A549 (cell line): ENCODE measurements at regions not wholly inside any gene's neighbourhood (a gene's known extent, or its start where the extent isn't known, plus 50 kb on each side); places are given as distances from the start of the nearest gene placed in this dataset.

Experiments used
- CEBPB ChIP-seq, 2 experiments: fragments of >200 bp in 1 of 2; sonication (Bioruptor Twin) in 1 of 2; formaldehyde crosslinking in 1 of 2; IDR thresholded peaks; 2 replicates each; pipeline ENCODE4 v1.6.1; 2012 to 2016
- MAFK ChIP-seq: fragments of 450-650 bp; IDR thresholded peaks from 2 replicates; pipeline ENCODE4 v1.6.1; 2014; ENCODE audit not compliant: partially characterized antibody

DNA sequence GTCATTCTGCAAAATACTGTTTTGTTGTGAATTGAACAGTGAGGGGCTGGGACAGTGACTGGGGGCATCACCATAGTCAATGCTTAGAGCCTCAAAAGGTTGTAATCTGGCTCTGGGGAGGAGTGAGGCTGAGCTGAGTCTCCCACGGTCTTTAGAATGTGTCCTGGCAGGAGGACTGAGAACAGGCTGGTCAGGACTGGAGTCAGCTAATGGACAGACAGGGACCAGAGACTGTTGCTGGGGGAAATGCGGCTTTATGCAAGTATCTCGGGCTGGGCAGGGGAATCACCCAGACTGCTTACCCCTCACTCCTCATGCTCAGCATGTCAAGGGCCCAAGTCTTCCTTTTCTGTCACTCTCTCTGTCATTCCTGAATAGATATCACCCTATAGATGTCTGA is 346.5 kb downstream of the TYW1 start:
- TF ChIP-seq MAFK (no peak), CEBPB (IDR thresholded peaks at IDR 0.05) (no peak)
